ENCODE measurements at regions not wholly inside any gene's neighbourhood (a gene's known extent, or its start where the extent isn't known, plus 50 kb on each side); places are given as distances from the start of the nearest gene placed in this dataset.

- peak; percentile 47 for DNase-seq
Measured at GRCh38 chr12:58268069-58268468, 326.7 kb downstream of the ATP23 start.

GRCh38 chr12:58269476-58269875, 328.1 kb downstream of the ATP23 start:
- DNase-seq = no peak

GRCh38 chr12:58270966-58271705, 329.8 kb downstream of the ATP23 start:
- peak; percentile 24 for DNase-seq

- no peak for DNase-seq
Measured at GRCh38 chr12:58272461-58272860, 331.1 kb downstream of the ATP23 start.

GRCh38 chr12:58277231-58277630, 335.9 kb downstream of the ATP23 start:
- DNase-seq = no peak

GRCh38 chr12:58283553-58283952, 342.2 kb downstream of the ATP23 start:
- no peak for DNase-seq

- no peak for DNase-seq
Measured at GRCh38 chr12:58285551-58285950, 344.2 kb downstream of the ATP23 start.

GRCh38 chr12:58286353-58286752, 345.0 kb downstream of the ATP23 start:
- no peak for DNase-seq

GRCh38 chr12:58288190-58288589, 346.8 kb downstream of the ATP23 start:
- DNase-seq = peak; percentile 58

GRCh38 chr12:58291106-58291505, 349.7 kb downstream of the ATP23 start:
- DNase-seq = no peak

- no peak for DNase-seq
Measured at GRCh38 chr12:58293308-58293982, 352.1 kb downstream of the ATP23 start.

GRCh38 chr12:58295268-58295667, 353.9 kb downstream of the ATP23 start:
- DNase-seq = no peak

GRCh38 chr12:58296863-58297262, 355.5 kb downstream of the ATP23 start:
- no peak for DNase-seq

GRCh38 chr12:58298803-58299202, 357.4 kb downstream of the ATP23 start:
- no peak for DNase-seq

- DNase-seq = no peak
Measured at GRCh38 chr12:58299371-58299770, 358.0 kb downstream of the ATP23 start.

GRCh38 chr12:58301038-58301729, 359.8 kb downstream of the ATP23 start:
- DNase-seq = no peak

GRCh38 chr12:58301730-58302122, 360.4 kb downstream of the ATP23 start:
- no peak for DNase-seq

GRCh38 chr12:58302487-58303011, 361.2 kb downstream of the ATP23 start:
- no peak for DNase-seq

- DNase-seq = peak; percentile 31
Measured at GRCh38 chr12:58306266-58307000, 365.1 kb downstream of the ATP23 start.

GRCh38 chr12:58309806-58310205, 368.4 kb downstream of the ATP23 start:
- no peak for DNase-seq

GRCh38 chr12:58310368-58310767, 369.0 kb downstream of the ATP23 start:
- DNase-seq = no peak
